ENCODE measurements at regions not wholly inside any gene's neighbourhood (a gene's known extent, or its start where the extent isn't known, plus 50 kb on each side); places are given as distances from the start of the nearest gene placed in this dataset.

GRCh38 chr15:49758456-49758855, 137.6 kb downstream of the DTWD1 start:
- no peaks in the 10 kb centered on the region for H3K27me3 ChIP-seq
- no peak overlapping the region for H3K4me3 ChIP-seq
- no peaks in the 10 kb centered on the region for H3K36me3 ChIP-seq
- H3K9me3 ChIP-seq, result peaks cover 0 to 47% (median 22%) of the 10 kb centered on the region in 12 donors
- DNase-seq (no peak), ATAC-seq (peak in 2 of 4 donors; percentile 69 to 77)
- peak overlapping the region in 2 of 12 donors; percentile 17 to 36 for H3K27ac ChIP-seq
- intact Hi-C loops (cut with DNase I), result no loop called here
- no peaks in the 10 kb centered on the region for H3K4me1 ChIP-seq
- WGBS, 4 donors, result 47 to 70% (median 58%) methylated on average over 1 of the region's 1 CpG
- TF ChIP-seq POLR2A (IDR thresholded peaks at IDR 0.05) (no peak), CTCF (IDR thresholded peaks at IDR 0.05) (no peak)

GRCh38 chr15:49758856-49759255, 138.0 kb downstream of the DTWD1 start:
- WGBS, 4 donors, result 47 to 65% (median 57%) methylated on average over 2 of the region's 2 CpGs
- DNase-seq (no peak), ATAC-seq (no peak)
- no peaks in the 10 kb centered on the region for H3K4me1 ChIP-seq
- no peaks in the 10 kb centered on the region for H3K36me3 ChIP-seq
- H3K4me3 ChIP-seq, result no peak overlapping the region
- intact Hi-C loops (cut with DNase I), result no loop called here
- H3K27ac ChIP-seq, result peak overlapping the region in 2 of 12 donors; percentile 17 to 24
- TF ChIP-seq POLR2A (IDR thresholded peaks at IDR 0.05), result no peak
- TF ChIP-seq CTCF (IDR thresholded peaks at IDR 0.05), result no peak
- peaks cover 0 to 51% (median 22%) of the 10 kb centered on the region in 12 donors for H3K9me3 ChIP-seq
- no peaks in the 10 kb centered on the region for H3K27me3 ChIP-seq

- Histone ChIP-seq H3K4me1 (no peaks in the 10 kb centered on the region), H3K4me3 (no peak overlapping the region), H3K9me3 (peaks cover 0 to 70% (median 30%) of the 10 kb centered on the region in 12 donors), H3K36me3 (no peaks in the 10 kb centered on the region), H3K27me3 (no peaks in the 10 kb centered on the region), H3K27ac (no peak overlapping the region)
- ATAC-seq (no peak), DNase-seq (no peak)
- 64 to 82% (median 76%) methylated on average over 1 of the region's 1 CpG for WGBS, 4 donors
- TF ChIP-seq CTCF (IDR thresholded peaks at IDR 0.05), result no peak
- intact Hi-C loops (cut with DNase I), result no loop called here
These were observed 139.9 kb downstream of the DTWD1 start for GRCh38 chr15:49760749-49761148.

- WGBS, 4 donors, result 25 to 42% (median 35%) methylated on average over 1 of the region's 1 CpG
- no peaks in the 10 kb centered on the region for H3K36me3 ChIP-seq
- intact Hi-C loops (cut with DNase I), result no loop called here
- peaks cover 0 to 40% (median 15%) of the 10 kb centered on the region in 12 donors for H3K9me3 ChIP-seq
- H3K27me3 ChIP-seq, result no peaks in the 10 kb centered on the region
- ATAC-seq, result no peak
- peak overlapping the region in 1 of 12 donors; percentile 19 for H3K27ac ChIP-seq
- no peak for DNase-seq
- H3K4me3 ChIP-seq, result no peak overlapping the region
- TF ChIP-seq POLR2A (IDR thresholded peaks at IDR 0.05) (no peak), CTCF (IDR thresholded peaks at IDR 0.05) (no peak)
- no peaks in the 10 kb centered on the region for H3K4me1 ChIP-seq
These were observed 148.4 kb downstream of the DTWD1 start for GRCh38 chr15:49769225-49769624.

Data from heart left ventricle (tissue), 16 donors.